NB4 (cell line): ENCODE measurements at regions not wholly inside any gene's neighbourhood (a gene's known extent, or its start where the extent isn't known, plus 50 kb on each side); places are given as distances from the start of the nearest gene placed in this dataset.
A peak's percentile ranks its signal among the peaks of the same experiment; 100 is the strongest.

Source experiments
- DNase-seq: peaks from one replicate; pipeline ENCODE4 v3.0.0; 2010; ENCODE audit warnings: low read depth
- H3K4me3 ChIP-seq: one replicate; pipeline ENCODE4 v1.5.1; 2011; ENCODE audit warnings: mild to moderate bottlenecking, low read depth, low read length, moderate library complexity
- CTCF ChIP-seq: IDR thresholded peaks from one replicate; pipeline ENCODE4 v1.5.1; 2012; ENCODE audit warnings: low read depth, low read length
- MAX ChIP-seq: IDR thresholded peaks from 2 replicates; pipeline ENCODE4 v1.6.1; 2011; ENCODE audit warnings: low read depth, low read length
- MYC ChIP-seq: IDR thresholded peaks from 2 replicates; pipeline ENCODE4 v1.6.1; 2011; ENCODE audit warnings: low read depth, low read length
- POLR2A ChIP-seq: IDR thresholded peaks from 2 replicates; pipeline ENCODE4 v1.6.1; 2011; ENCODE audit warnings: mild to moderate bottlenecking; ENCODE audit not compliant: insufficient read length; ENCODE audit errors: extremely low read depth

GRCh38 chr5:123800640-123801039 lies 288.7 kb downstream of the CSNK1G3 start:
- TF ChIP-seq POLR2A (no peak), CTCF (no peak), MAX (no peak), MYC (no peak)
- DNase-seq: no peak
- no peak overlapping the region for H3K4me3 ChIP-seq

- TF ChIP-seq POLR2A (no peak), CTCF (no peak), MYC (no peak), MAX (no peak)
- no peak for DNase-seq
- no peak overlapping the region for H3K4me3 ChIP-seq
Observed at GRCh38 chr5:123795688-123796087, 283.7 kb downstream of the CSNK1G3 start.

GRCh38 chr5:123790226-123790625 lies 278.2 kb downstream of the CSNK1G3 start:
- DNase-seq: no peak
- H3K4me3 ChIP-seq: no peak overlapping the region

GRCh38 chr5:123787635-123788034 lies 275.7 kb downstream of the CSNK1G3 start:
- TF ChIP-seq MYC (no peak), MAX (no peak), CTCF (no peak), POLR2A (no peak)
- H3K4me3 ChIP-seq: no peak overlapping the region
- no peak for DNase-seq

More at GRCh38 chr5:123790226-123790625, 278.2 kb downstream of the CSNK1G3 start:
- no peak for TF ChIP-seq MYC
- TF ChIP-seq CTCF: no peak
- TF ChIP-seq POLR2A: no peak
- no peak for TF ChIP-seq MAX

GRCh38 chr5:123787136-123787535 lies 275.2 kb downstream of the CSNK1G3 start:
- no peak for DNase-seq
- TF ChIP-seq MAX (no peak), MYC (no peak), CTCF (no peak), POLR2A (no peak)
- H3K4me3 ChIP-seq: no peak overlapping the region

GRCh38 chr5:123786411-123786810 lies 274.4 kb downstream of the CSNK1G3 start:
- no peak overlapping the region for H3K4me3 ChIP-seq
- TF ChIP-seq MAX: no peak
- TF ChIP-seq MYC: no peak
- TF ChIP-seq POLR2A: no peak
- no peak for TF ChIP-seq CTCF
- DNase-seq: peak; percentile 31
